A549 (cell line): ENCODE measurements at regions not wholly inside any gene's neighbourhood (a gene's known extent, or its start where the extent isn't known, plus 50 kb on each side); places are given as distances from the start of the nearest gene placed in this dataset.

Experiments
- ATOH8 ChIP-seq: fragments of 250-450 bp; sonication (Bioruptor Pico); IDR thresholded peaks from 2 replicates; pipeline ENCODE4 v1.5.0; 2020; ENCODE audit warnings: low read depth, mild to moderate bottlenecking, moderate library complexity
- BHLHE40 ChIP-seq: IDR thresholded peaks from 2 replicates; pipeline ENCODE4 v1.6.1; 2012; ENCODE audit warnings: low read depth, low read length, inconsistent platforms
- CEBPB ChIP-seq, 2 experiments: fragments of >200 bp in 1 of 2; sonication (Bioruptor Twin) in 1 of 2; formaldehyde crosslinking in 1 of 2; IDR thresholded peaks; 2 replicates each; pipeline ENCODE4 v1.6.1; 2012 to 2016
- CTCF ChIP-seq: fragments of >200 bp; sonication (Bioruptor Twin); formaldehyde crosslinking; IDR thresholded peaks from 3 replicates; pipeline ENCODE4 v1.5.1; 2016
- POLR2AphosphoS2 ChIP-seq: conservative IDR thresholded peaks from 2 replicates; pipeline ENCODE4 v1.6.1; 2012; ENCODE audit warnings: low read length, improper control_type of control experiment, inconsistent platforms
- RFX5 ChIP-seq: fragments of 450-650 bp; IDR thresholded peaks from 2 replicates; pipeline ENCODE4 v1.7.1; 2014; ENCODE audit warnings: antibody characterized with exemption, mild to moderate bottlenecking, moderate library complexity
- RNF2 ChIP-seq: fragments of 200-600 bp; sonication (generic); IDR thresholded peaks from 2 replicates; pipeline ENCODE4 v1.6.1; 2016; ENCODE audit warnings: low read depth, mild to moderate bottlenecking, antibody characterized with exemption, moderate library complexity, borderline replicate concordance
- SMC3 ChIP-seq: fragments of >200 bp; sonication (Bioruptor Twin); formaldehyde crosslinking; IDR thresholded peaks from 3 replicates; pipeline ENCODE4 v1.6.1; 2018; ENCODE audit warnings: inconsistent platforms
- SREBF2 ChIP-seq: fragments of 450-650 bp; IDR thresholded peaks from 2 replicates; pipeline ENCODE4 v1.6.1; 2014; ENCODE audit warnings: mild to moderate bottlenecking, moderate library complexity

- TF ChIP-seq ATOH8 (CRISPR knock-in tag): no peak
- TF ChIP-seq SMC3: no peak
- TF ChIP-seq POLR2AphosphoS2: no peak
- TF ChIP-seq CTCF: no peak
- no peak for TF ChIP-seq CEBPB (IDR thresholded peaks at IDR 0.05)
- no peak for TF ChIP-seq RFX5
- no peak for TF ChIP-seq BHLHE40
- TF ChIP-seq SREBF2: no peak
- TF ChIP-seq RNF2: no peak
Observed at GRCh38 chr20:43863330-43863729, 51.3 kb upstream of the TOX2 start.
